ENCODE measurements at regions not wholly inside any gene's neighbourhood (a gene's known extent, or its start where the extent isn't known, plus 50 kb on each side); places are given as distances from the start of the nearest gene placed in this dataset.

GRCh38 chr16:73793260-73793659 lies 503.4 kb upstream of the PSMD7 start:
- no peak for TF ChIP-seq POLR2AphosphoS5 (IDR thresholded peaks at IDR 0.05; ENCODE audit: low read depth, low read length)
- TF ChIP-seq POLR2A (IDR thresholded peaks at IDR 0.05; ENCODE audit: low read depth, low read length) = no peak
